ENCODE measurements at regions not wholly inside any gene's neighbourhood (a gene's known extent, or its start where the extent isn't known, plus 50 kb on each side); places are given as distances from the start of the nearest gene placed in this dataset.

DNA sequence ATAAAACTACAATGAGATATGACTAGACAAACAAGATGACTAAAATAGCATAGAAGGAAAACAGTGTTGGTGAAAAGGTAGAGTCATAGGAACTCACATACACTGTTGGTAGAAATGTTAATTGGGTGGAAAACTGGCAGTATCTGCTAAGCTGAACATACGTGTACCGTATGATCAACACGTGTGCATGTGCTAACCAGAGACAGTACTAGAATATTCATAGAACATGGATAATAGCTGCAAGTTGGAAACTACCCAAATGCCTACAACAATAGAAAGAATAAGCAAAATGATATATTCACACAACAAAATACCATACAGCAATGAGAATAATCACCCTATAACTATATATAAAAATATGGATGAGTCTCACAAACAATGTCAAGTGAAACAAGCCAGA lies 184.0 kb downstream of the IBTK start:
- ChIA-PET POLR2A (ENCODE audit: low non-redundant PET) (no interaction called here), CTCF (no interaction called here)
- no peak for TF ChIP-seq CTCF (conservative IDR thresholded peaks at IDR 0.05; ENCODE audit: low read depth)
- DNase-seq (ENCODE audit: low spot score) = no peak
- no peak overlapping the region for H3K27ac ChIP-seq

DNA sequence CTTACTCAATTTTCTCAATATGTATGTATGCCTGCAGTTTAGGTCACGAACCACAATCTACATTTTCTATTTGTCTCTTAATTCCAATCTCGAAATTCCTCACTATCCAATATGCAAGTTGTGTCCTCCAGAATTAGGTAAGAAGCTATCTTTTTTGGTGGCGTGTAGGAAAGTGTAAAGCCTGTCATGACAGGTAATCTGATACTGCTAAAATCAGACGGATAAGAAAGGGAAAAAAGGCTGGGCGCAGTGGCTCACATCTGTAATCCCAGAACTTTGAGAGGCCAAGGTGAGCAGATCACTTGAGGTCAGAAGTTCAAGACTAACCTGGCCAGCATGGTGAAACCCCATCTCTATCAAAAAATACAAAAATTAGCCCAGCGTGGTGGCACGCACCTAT lies 185.3 kb downstream of the IBTK start:
- no peak for TF ChIP-seq CTCF (conservative IDR thresholded peaks at IDR 0.05; ENCODE audit: low read depth)
- ChIA-PET POLR2A (ENCODE audit: low non-redundant PET) (no interaction called here), CTCF (no interaction called here)
- no peak for DNase-seq (ENCODE audit: low spot score)
- no peak overlapping the region for H3K27ac ChIP-seq

GRCh38 chr6:82057846-82058554 lies 189.5 kb downstream of the IBTK start:
- POLR2A ChIA-PET (ENCODE audit: low non-redundant PET) = no interaction called here
- no peak for DNase-seq (ENCODE audit: low spot score)
- CTCF ChIA-PET = no interaction called here
- H3K27ac ChIP-seq = peak overlapping the region; percentile 40
- no peak for TF ChIP-seq CTCF (conservative IDR thresholded peaks at IDR 0.05; ENCODE audit: low read depth)

DNA sequence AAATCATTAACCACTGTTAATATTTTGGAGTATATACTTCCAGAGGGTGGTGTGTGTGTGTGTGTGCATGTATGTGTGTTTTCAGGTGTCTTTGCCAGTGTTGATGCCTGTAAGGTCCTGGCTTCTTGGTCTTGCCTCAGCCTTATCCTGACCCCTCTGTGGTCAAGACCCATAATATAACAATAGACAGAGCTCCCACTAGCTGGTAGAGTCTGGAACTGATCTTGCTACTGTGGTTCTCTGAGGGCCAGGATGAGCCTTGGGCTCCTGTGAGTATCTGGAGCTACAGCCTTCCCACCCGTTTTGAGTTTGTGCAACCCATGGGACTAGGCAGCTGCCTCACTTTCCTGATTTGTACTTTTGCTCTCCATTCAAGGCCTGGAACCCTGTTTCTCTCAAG lies 191.0 kb downstream of the IBTK start:
- H3K27ac ChIP-seq = no peak overlapping the region
- ChIA-PET CTCF (no interaction called here), POLR2A (ENCODE audit: low non-redundant PET) (no interaction called here)
- DNase-seq (ENCODE audit: low spot score) = no peak
- TF ChIP-seq CTCF (conservative IDR thresholded peaks at IDR 0.05; ENCODE audit: low read depth) = no peak

DNA sequence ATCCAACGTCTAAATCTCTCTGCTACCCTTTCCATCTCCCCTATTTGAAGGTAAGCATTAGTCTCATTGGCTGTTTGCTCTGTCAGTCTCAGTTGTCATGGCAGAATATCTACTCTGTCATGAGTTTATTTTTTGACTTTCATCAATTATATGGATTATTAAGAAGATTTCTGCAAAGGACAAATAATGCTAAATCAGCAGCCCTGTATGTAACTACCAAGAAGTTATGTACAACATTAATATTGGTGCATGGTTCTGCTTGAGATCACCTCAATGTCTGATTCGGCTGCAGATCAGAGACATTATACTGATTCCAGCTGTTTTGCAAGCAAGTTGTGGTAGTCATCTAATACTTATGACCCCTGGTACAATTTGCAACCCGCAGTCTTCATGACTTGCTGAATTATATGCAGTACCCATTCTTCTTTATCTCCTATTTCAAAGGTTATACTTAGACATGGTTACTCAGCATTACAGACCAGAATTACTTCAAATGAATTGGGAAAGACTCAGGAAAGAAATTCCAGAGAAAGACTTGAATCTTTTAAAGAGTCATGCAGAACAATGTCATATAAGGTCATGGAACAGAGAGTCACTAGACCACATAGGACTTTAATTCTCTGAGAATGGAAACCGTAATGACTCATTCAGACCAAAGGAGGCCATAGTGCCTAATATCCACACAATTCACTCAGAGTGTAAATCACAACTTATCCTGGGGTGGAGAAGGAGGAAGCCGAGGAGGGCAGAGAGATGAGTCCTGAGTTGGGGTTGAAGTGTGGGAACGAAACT lies 201.4 kb downstream of the IBTK start:
- POLR2A ChIA-PET (ENCODE audit: low non-redundant PET) = no interaction called here
- no peak for DNase-seq (ENCODE audit: low spot score)
- no peak overlapping the region for H3K27ac ChIP-seq
- CTCF ChIA-PET = no interaction called here
- no peak for TF ChIP-seq CTCF (conservative IDR thresholded peaks at IDR 0.05; ENCODE audit: low read depth)

GRCh38 chr6:82040405-82041221 lies 206.9 kb downstream of the IBTK start:
- POLR2A ChIA-PET (ENCODE audit: low non-redundant PET) = no interaction called here
- CTCF ChIA-PET = interaction anchor here (0.5 to 1.0 kb wide), 7 partner anchors 34 to 1854 kb away, joined by 3 to 7 read pairs (median 3); partner anchors contain the start of gene TENT5A

More at GRCh38 chr6:82040405-82041221, 206.9 kb downstream of the IBTK start:
- DNase-seq (ENCODE audit: low spot score) = peak; percentile 40
- peak; percentile 81 for TF ChIP-seq CTCF (conservative IDR thresholded peaks at IDR 0.05; ENCODE audit: low read depth)
- H3K27ac ChIP-seq = no peak overlapping the region
